Stimulated activated CD4-positive, alpha-beta T cell treated with anti-CD3 and anti-CD28 coated beads, Interleukin-12 subunit alpha, Interleukin-12 subunit beta, amount 100 ng/mL, for 24 hours (primary cell): ENCODE measurements at regions not wholly inside any gene's neighbourhood (a gene's known extent, or its start where the extent isn't known, plus 50 kb on each side); places are given as distances from the start of the nearest gene placed in this dataset.
"Not testable (repeated sequence)": the region's sequence is repeated elsewhere in the genome, so short reads cannot be mapped to it uniquely, and the experiment has no call there.

Experiments used
- DNase-seq, 2 experiments: peaks; one replicate each; pipeline ENCODE4 v3.0.0-alpha.2; 2020; ENCODE audit warnings: low read depth in 2 of 2

DNA sequence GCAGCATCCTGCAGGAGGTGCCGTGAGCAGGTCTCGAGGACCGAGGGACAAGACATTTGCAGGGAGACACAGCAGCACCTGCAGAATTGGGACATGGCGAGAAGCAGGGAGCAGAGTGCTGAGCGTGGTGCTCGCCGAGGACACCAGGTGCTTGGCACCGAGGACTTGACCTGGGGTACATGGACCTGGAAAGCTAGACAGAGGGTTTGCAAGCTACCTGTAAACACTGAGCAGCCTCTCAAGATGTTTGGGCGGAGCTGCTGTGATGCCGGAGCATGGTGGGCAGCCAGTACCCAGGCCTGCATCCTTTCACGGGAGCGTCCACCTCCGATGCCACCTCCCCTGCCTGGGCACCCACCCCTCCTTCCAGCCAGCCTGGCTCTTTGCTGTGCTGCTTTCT lies 773.2 kb downstream of the TBC1D22A start:
- no peak for DNase-seq

DNA sequence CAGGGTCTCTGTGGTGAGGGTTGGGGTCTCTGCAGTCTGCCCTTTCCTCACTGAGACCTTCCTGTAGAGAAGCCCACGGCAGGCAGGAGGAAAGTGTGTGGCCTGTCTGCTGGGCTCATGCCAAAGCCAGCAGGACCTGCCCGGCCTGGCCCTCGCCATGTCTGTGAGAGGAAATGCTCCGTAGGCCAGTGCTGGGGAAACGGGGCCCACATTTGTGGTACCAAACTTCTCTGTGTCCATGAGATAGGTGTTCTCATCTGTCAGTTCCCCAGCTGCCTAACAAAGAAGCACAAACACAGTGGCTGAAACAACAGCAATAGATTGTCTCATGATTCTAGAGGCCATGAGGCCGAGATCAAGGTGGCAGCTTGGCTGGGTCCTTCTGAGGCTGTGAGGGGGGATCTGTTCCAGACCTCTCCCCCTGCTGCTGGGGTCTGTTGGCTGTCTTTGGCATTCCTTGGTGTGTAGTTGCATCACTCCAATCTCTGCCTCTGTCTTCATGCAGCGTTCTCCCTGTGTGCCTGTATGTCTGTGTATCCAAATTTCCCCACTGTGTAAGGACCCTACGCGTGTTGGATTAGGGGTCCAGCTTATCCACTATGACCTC lies 772.5 kb downstream of the TBC1D22A start:
- DNase-seq: no peak

DNA sequence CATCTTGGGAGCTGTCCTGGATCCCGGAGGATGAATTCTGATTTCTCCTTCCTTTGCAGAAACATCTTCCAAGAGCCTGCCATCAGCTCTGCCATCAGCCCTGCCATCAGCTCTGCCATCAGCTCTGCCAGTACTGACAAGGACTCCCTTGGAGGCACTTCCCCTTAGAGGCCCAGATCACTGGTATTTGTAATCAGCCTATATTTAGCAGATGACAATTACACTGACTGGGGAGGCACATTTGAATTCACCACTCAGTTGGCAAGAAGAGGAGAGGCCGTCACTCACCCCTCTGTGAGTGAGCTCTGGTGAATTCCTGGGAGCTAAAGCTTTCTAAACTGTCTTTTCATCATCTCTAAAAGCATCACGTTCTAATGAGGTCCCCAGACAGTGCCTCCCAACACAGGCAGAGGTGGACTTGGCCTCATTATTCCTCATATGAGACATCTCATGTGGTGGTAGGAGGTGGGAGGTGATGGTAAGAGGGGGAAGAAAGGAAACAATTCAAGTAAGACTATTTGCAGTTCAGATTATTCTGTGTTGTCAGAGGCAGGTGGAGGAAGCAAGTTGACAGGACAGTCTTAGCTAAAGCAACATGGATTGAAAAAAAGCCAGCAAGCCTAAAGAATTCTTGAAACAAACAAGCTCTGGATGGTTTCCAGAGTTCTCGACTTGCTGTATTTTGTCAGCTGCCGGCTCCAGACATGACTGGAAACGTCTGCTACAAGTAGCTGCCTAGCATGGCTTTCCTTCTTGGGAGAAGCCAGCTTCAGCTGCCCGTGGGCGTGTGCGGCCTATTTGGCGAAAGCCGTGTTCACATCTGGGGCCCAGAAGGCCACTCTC lies 771.7 kb downstream of the TBC1D22A start:
- no peak for DNase-seq

DNA sequence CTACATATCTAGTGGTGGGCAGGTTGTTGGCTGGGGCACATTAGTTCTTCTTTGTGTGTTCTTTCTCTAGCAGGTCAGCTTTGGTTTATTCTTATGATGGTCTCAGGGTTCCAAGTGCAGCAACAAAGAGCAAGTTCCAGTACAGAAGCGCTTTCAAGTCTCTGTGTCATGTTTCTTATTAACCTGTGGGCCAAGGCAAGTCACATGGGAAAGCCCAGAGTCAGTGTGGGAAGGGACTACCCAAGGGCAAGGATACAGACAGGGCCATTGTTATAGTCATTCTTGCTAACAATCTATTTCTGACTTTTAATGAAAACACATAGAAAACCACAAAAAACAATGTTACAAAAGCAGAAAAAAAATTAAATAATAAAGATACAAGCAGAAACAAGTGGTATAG lies 754.6 kb downstream of the TBC1D22A start:
- DNase-seq: no peak

DNA sequence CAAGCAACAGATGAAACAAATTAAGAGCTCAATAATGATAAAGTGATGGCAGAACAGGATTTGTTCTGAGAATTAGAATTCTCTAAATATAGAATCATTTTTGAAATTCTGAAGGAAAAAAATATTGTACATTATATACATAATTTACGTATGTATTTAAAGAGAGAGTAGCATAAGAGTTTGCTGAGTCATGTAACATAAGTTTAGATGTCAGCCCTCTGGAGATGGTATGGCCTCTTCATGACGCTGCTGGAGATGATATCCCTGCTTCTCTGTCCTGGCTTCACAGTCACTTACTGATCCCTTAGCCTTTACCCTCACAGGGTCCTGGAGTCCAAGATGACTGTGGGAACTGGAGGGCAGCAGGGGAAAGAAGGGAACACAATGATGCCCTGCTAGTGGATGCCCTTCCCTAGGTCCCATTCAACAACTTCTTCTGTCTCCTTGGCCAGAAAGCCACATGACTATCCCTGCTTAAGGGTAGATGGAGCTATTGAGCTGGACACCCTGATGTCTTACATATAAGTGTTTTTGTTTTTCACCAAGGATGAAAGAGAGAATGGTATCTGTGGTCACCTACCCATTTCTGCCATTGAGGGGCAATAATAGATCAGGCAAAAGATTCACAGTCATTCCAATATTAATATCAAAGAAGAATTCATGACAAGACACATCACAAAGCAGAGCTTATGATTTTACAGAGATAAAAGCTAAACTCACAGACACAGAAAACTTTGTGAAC lies 753.1 kb downstream of the TBC1D22A start:
- no peak for DNase-seq

DNA sequence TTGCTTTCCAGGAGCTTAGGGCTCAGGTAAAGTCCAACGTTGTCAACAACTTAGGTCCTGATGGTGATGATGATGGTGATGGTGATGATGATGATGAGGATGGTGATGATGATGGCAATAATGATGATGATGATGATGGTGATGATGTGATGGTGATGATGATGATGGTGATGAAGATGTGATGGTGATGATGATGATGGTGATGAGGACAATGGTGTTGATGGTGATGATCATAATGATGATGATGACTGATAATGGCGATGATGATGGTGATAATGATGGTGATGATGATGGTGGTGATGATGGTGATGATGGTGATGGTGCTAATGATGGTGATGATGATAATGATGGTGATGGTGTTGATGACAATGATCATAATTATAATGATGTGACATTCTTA lies 750.2 kb downstream of the TBC1D22A start:
- no peak for DNase-seq

DNA sequence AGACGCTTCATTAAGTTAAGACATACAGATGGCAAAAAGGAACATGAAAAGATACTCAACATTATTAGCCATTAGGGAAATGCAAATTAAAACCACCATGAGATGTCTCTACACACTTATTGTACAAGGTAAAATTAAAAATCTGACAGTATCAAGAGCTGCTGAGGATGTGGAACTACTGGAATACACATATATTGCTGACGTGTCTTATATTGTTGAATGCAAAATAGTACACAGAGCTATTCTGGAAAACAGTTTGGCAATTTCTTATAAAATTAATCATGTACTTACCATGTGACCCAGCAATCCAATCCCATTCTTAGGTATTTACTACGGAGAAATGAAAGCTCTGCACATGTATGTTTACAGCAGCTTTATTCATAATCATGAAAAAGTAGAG lies 742.5 kb downstream of the TBC1D22A start:
- no peak for DNase-seq

DNA sequence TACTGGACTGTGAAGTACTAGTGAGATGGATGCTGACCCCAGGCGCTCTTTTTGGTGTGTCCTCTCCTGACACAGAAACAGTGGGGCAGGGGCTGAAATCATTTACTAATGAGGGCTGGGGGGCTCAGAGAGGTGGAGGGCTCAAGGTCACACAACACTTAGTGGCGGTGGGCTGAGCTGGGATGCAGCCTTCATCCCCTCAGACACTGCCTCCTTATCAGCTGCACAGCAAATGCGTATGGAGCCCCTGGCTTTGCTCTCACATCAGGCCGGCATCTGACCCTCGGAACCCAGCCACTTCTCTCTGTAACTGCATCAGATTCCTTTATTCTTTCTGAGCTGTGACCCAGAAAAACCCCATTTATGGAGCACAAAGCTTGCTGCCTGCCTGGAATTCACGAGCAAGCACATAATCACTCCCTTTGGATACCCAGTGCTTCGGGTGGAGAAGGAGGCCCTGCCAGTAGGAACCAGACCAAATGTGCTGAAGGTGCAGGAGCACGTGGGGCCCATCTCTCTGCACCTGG lies 736.6 kb downstream of the TBC1D22A start:
- DNase-seq: no peak

DNA sequence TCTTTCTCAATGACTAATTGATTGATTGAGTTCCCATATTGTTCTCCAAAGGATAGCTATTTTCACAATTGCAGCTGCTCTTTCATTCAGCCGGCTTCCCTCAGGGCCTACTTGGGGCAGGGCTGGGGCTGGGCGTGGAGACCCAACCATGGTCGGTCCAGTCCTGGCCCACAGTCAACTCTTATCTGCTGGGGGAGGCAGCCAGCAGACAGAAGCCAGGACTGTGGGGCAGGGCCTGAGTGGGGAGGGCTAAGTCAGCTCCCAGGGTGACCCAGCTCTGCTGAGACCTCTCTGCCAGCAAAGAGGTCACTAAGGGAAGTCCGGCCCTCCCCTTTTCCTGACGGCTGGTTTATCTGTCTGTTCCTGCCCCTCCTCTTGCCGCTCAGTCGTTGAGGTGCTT lies 735.2 kb downstream of the TBC1D22A start:
- DNase-seq: no peak

DNA sequence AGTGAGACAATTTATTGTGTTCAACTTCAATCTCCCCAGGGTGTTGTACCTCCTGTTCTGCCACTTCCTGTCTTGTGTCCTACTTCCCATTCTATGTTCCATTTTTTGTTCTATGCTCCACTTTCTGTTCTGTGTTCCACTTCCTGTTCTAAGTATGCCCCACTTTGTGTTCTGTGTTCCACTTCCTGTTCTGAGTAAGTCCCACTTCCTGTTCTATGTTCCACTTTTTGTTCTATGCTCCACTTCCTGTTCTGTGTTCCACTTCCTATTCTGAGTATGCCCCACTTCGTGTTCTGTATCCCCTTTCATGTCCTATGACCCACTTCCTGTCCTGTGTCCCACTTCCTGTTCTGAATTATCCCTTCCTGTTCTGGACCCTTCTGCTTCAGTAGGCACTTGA lies 732.7 kb downstream of the TBC1D22A start:
- DNase-seq: no peak

DNA sequence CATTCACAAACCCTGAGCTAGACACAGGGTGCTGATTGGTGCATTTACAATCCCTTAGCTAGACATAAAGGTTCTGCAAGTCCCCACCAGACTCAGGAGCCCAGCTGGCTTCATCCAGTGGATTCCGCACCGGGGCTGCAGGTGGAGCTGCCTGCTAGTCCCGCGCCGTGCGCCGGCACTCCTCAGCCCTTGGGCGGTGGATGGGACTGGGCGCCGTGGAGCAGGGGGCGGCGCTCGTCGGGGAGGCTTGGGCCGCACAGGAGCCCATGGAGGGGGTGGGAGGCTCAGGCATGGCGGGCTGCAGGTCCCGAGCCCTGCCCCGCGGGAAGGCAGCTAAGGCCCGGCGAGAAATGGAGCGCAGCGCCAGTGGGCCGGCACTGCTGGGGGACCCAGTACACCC lies 725.7 kb downstream of the TBC1D22A start:
- not testable (repeated sequence) for DNase-seq

DNA sequence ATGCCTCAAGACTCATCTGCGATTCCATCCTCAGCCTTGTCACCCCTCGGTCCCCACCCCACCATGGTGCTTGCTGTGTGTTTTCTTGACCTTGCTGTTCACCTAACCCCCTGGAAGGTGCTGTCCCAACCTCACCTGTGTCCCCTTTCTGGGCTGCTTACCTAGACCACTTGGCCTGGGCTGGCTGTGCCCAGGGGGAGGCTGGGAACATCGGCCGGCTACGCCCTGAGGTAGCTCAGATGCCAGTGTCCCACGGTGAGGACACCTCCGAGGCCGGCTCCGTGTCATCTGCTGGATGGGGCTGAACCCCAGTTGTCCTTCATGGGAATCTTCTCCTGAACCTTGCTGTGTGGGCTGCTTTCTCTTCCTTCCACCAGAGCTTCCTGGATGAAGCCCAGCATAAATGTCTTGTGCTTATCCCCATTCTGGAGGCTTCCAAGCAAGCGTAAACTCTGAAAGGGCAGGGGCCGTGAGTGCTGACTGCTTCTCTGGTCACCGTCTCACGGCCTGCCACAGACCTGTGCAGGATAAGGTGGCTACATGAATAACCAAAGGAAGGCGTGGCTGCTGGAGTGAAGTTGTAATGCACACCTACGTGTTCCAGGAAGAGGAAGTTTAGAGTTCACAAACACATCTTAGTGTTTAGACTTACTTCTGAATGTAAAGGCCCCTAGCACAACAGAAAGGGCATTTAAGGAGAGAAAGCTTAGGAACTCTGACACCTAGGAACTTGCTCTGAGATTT lies 724.3 kb downstream of the TBC1D22A start:
- DNase-seq: no peak

DNA sequence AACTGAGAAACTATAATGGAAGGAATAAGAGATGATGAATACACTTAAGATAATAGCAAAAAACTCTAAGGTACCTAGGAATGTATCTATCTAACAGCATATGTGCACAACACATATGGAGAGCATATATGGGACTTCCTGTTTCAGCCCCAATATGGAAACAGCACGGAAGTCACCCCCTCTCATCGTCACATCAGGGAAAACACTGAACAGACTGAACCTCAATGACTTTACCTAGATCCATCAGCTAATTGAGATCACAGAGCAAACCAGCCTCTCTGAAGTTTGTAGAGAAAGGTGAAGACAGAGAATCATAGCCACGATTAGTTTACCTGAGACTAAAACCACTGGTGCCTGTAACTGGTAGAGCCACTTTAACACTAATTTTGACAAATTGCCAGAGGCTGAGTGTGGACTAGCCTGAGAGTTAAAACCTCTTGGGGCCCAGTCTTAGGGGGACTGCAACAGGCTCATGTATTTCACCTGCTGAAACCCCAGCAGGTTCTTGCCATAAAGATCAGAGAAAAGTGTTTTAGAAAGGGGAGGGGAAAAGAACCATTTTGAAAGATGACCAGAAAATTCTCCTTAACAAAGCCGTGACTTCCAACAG lies 722.6 kb downstream of the TBC1D22A start:
- DNase-seq: no peak

DNA sequence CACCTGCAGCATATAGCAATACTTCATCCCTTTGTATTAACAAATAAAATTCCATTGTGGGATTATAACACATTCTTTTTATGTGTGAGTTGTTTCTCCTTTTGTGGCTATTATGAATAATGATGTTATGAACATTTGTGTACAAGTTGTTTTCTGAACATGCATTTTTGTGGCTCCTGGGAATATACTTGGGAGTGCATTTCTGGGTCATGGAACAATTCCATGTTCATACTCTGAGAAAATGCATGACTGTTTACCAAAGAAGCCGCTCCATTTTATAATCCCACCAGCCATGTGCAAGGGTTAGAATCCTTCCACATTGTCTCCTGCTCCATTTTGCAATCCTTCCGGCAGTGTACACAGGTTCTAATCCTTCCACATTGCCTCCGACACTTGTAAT lies 713.8 kb downstream of the TBC1D22A start:
- DNase-seq: no peak

DNA sequence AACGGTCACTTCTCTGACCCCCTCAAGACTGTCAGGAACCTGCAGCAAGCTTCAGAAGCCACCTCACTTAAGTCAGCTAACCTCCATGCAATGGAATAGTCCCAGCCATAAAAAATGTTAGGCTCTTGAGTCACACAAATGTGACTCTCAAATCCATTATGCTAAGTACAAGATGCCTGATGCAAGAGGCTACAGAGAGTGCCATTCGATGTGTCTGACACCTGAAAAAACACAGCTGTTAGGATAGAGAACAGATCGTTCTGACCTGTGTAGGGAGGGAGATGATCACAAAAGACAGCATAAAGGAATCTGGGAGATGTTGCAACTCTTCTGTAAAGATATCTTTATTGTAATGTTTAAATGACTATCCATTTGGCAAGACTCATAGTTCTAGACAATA lies 712.4 kb downstream of the TBC1D22A start:
- no peak for DNase-seq

DNA sequence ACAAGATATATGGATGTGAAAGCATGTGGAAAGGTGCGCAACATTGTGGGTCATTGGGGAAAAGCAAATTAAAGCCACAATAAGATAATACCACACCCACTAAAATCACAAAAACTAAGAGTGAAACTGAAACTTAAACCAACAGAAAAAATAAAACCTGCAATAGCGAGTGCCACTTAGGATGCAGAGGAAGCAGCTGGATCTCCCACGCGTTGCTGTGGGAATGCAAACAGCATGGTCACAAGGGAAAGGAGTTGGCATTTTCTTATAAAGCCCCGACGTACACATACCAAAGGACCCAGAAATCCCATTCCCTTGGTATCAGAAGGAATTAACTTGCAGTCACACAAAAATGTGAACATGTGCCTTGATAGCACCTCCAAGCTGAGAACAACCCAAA lies 712.0 kb downstream of the TBC1D22A start:
- no peak for DNase-seq

DNA sequence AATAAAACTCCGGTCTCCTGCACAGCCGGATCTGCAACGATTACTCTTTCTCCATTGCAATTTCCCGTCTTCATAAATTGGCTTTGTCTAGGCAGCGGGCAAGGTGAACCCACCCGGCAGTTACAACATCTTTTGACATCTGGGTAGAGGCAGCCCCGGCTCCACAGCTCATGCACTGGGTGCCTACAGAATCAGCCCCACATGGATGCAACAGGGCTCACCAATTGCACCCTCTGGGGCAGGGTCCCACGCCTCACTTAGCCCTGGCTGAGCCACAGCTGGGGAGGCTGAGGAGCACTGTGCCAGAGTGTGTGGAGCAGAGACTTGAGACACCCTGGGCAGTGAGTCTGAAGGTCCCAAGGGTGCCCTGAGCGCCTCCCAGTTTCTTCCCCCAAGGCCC lies 710.2 kb downstream of the TBC1D22A start:
- DNase-seq: no peak

DNA sequence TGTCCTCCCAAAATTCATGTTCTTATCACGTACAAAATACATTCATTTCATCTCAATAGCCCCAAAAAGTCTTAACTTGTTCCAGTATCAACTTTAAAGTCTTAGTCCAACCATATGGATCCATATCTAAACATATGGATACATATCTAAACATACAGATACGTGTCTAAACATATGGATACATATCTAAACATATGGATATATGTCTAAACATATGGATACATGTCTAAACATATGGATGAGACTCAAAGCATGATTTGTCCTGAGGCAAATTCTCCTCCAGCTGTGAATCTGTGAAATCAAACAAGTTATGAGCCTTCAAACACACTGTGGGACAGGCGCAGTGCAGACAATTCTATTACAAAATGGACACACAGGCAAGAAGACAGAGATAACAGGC lies 709.0 kb downstream of the TBC1D22A start:
- DNase-seq: no peak

DNA sequence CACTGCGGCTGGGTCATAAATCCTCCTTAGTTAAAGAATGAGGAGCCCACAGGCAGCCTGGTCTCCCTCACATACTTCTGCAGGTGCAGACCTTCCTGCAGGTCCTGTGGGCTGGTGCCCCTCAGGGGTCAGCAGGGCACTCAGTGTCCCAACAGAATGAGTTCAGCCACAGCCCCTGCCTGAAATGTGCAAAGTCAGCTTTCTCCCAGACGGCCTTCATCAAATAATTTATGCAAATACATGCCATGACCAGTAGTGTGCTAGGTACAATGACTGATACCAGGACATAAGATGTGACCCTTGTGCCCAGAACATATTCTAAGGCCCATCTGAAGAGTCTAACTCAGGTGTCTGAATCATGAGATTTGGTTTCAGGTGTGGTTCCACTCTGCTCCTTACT lies 703.4 kb downstream of the TBC1D22A start:
- DNase-seq: no peak

DNA sequence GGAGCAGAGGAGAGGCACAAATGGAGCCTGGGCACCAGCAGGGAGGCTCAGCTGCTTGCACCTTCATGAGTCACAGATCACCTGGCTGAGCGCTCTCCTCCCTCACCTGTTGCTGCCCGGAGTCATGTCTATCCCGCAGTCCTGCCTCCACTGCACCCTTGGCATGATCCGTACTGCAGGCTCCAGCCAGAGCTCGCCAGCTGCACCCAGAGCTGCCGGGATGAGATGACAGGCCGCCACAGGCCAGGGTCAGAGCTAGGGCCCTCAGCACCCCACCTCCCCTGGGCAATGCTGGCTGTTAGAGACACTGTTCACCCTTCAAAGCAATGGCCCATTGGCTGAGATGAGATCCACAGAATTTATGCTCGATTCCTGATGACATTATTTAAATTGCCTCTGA lies 702.8 kb downstream of the TBC1D22A start:
- DNase-seq: no peak

DNA sequence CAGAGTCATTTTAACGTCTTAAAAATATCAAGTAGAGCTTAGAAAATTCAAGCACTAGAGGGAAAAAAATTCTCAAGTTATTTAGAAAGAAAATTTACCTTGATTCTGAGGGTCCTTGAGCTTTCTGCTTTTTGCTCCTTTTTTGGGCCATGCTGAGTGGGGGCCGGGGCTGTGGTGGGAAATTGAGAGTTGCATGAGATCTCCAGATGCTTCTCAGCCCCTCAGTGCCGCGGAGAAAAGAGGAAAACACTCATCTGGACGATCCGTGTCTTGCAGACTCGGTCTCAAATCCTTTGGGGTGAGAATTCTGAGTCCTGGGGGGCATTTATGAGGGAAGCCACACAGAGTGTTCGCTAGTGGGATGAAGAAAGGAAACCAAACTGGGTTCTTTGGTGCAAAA lies 700.8 kb downstream of the TBC1D22A start:
- no peak for DNase-seq

DNA sequence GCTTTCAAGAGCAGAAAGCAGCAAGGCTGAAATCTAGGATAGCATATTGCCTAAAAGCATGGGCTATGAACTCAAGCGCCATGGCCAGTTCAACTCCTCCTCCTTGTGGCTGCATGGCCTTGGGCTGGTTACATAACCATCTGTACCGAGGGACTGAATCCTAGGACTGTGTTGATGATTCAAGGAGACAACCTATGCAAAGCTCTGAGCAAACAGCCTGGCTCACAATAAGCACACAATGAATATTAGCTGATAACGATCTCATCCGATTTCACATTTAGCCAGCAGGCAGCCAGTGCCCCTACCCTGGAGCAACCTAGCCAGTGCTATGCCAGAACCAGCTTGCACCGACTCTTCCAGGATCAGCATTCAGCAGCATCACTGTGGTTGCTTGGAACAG lies 698.4 kb downstream of the TBC1D22A start:
- no peak for DNase-seq
